Left ventricle myocardium superior (tissue), 1 donor: ENCODE measurements at regions not wholly inside any gene's neighbourhood (a gene's known extent, or its start where the extent isn't known, plus 50 kb on each side); places are given as distances from the start of the nearest gene placed in this dataset.

Experiments used
- ATAC-seq: fragments of 200-7000 bp; cut with Tn5 transposase; one replicate; pipeline ENCODE4 v1.9.1; 2020; ENCODE audit warnings: mild to moderate bottlenecking, moderate library complexity
- DNase-seq: peaks from one replicate; pipeline ENCODE4 v3.0.0-alpha.2; 2020
- intact Hi-C: fragments of 100-400 bp; cut with micrococcal nuclease; formaldehyde crosslinking; loops from one replicate; pipeline ENCODE4 v1.11.0; 2022
- donor health status: DM: no; HTN: yes; CAD: no; lungs with severe emphysema.

GRCh38 chr10:3950676-3951275 lies 165.8 kb upstream of the KLF6 start:
- no peak for ATAC-seq
- DNase-seq = no peak
- intact Hi-C loops = no loop called here

GRCh38 chr10:3949711-3950110 lies 164.7 kb upstream of the KLF6 start:
- intact Hi-C loops = no loop called here

GRCh38 chr10:3948843-3949242 lies 163.8 kb upstream of the KLF6 start:
- no peak for ATAC-seq
- intact Hi-C loops = no loop called here

More at GRCh38 chr10:3949711-3950110, 164.7 kb upstream of the KLF6 start:
- DNase-seq (no peak), ATAC-seq (no peak)

GRCh38 chr10:3946234-3947229 lies 161.5 kb upstream of the KLF6 start:
- ATAC-seq = no peak
- intact Hi-C loops = no loop called here
- no peak for DNase-seq

More at GRCh38 chr10:3948843-3949242, 163.8 kb upstream of the KLF6 start:
- no peak for DNase-seq

GRCh38 chr10:3945026-3945425 lies 160.0 kb upstream of the KLF6 start:
- intact Hi-C loops = no loop called here
- ATAC-seq (no peak), DNase-seq (no peak)

- intact Hi-C loops = no loop called here
- DNase-seq (no peak), ATAC-seq (no peak)
These were observed 159.6 kb upstream of the KLF6 start for GRCh38 chr10:3944591-3944990.

GRCh38 chr10:3943695-3944257 lies 158.8 kb upstream of the KLF6 start:
- intact Hi-C loops = no loop called here
- DNase-seq = no peak
- ATAC-seq = no peak

- DNase-seq (no peak), ATAC-seq (no peak)
- intact Hi-C loops = no loop called here
These were observed 158.0 kb upstream of the KLF6 start for GRCh38 chr10:3942937-3943489.

- DNase-seq (no peak), ATAC-seq (no peak)
- intact Hi-C loops = no loop called here
These were observed 156.7 kb upstream of the KLF6 start for GRCh38 chr10:3941676-3942075.

GRCh38 chr10:3936422-3937040 lies 151.5 kb upstream of the KLF6 start:
- no peak for ATAC-seq
- intact Hi-C loops = no loop called here
- DNase-seq = no peak

- intact Hi-C loops = no loop called here
- no peak for DNase-seq
- ATAC-seq = no peak
These were observed 150.9 kb upstream of the KLF6 start for GRCh38 chr10:3935933-3936359.

- intact Hi-C loops = no loop called here
- ATAC-seq (peak; percentile 87), DNase-seq (peak; percentile 45)
These were observed 150.1 kb upstream of the KLF6 start for GRCh38 chr10:3935141-3935540.

GRCh38 chr10:3933733-3934132 lies 148.7 kb upstream of the KLF6 start:
- DNase-seq (no peak), ATAC-seq (no peak)
- intact Hi-C loops = no loop called here

- ATAC-seq = no peak
- intact Hi-C loops = no loop called here
- no peak for DNase-seq
These were observed 147.8 kb upstream of the KLF6 start for GRCh38 chr10:3932597-3933375.

- ATAC-seq (no peak), DNase-seq (no peak)
- intact Hi-C loops = no loop called here
These were observed 146.9 kb upstream of the KLF6 start for GRCh38 chr10:3931901-3932300.

GRCh38 chr10:3931224-3931623 lies 146.2 kb upstream of the KLF6 start:
- no peak for ATAC-seq
- intact Hi-C loops = no loop called here
- no peak for DNase-seq

GRCh38 chr10:3928569-3928968 lies 143.6 kb upstream of the KLF6 start:
- intact Hi-C loops = no loop called here
- DNase-seq = no peak
- no peak for ATAC-seq

- DNase-seq = no peak
- ATAC-seq = peak; percentile 46
- intact Hi-C loops = no loop called here
These were observed 143.1 kb upstream of the KLF6 start for GRCh38 chr10:3928078-3928477.
